HepG2 (cell line): ENCODE measurements at regions not wholly inside any gene's neighbourhood (a gene's known extent, or its start where the extent isn't known, plus 50 kb on each side); places are given as distances from the start of the nearest gene placed in this dataset.

Experiments
- ATAC-seq: fragments of 200-7000 bp; cut with Tn5 transposase; 3 replicates; pipeline ENCODE4 v1.9.1; 2020; ENCODE audit warnings: mild to moderate bottlenecking, moderate library complexity
- BruUV-seq: library from RNA; stranded (reverse); fragments of 400-500 nt; replicated peaks from 2 replicates; lab custom pipeline; 2021; lab: Mats Ljungman, UMichigan
- CTCF ChIA-PET: fragments of 300-600 bp; formaldehyde crosslinking; extraction: SDS; loops from one replicate; lab custom pipeline; 2021; ENCODE audit warnings: low total read pairs, inconsistent platforms, low intra/inter-chr PET ratio; lab: Yijun Ruan, JAX
- POLR2A ChIA-PET: fragments of 350-600 bp; sonication (Branson Sonifier 250); formaldehyde crosslinking; loops from one replicate; lab custom pipeline; 2020; ENCODE audit warnings: antibody characterized with exemption, inconsistent platforms; lab: Yijun Ruan, JAX
- DNase-seq: peaks from one replicate; pipeline ENCODE4 v3.0.0-alpha.2; 2015; ENCODE audit warnings: low spot score
- FAIRE-seq: peaks from 3 replicates; lab custom pipeline; 2011; peaks lifted over from hg19 to GRCh38; lab: Jason Lieb, UNC
- H2AFZ ChIP-seq: one replicate; pipeline ENCODE4 v1.6.1; 2011; ENCODE audit warnings: low read length, inconsistent platforms
- H3K27ac ChIP-seq: fragments of 300-600 bp; 3 replicates; pipeline ENCODE4 v1.8.0; 2011; ENCODE audit warnings: mixed run types, mild to moderate bottlenecking, mixed read lengths, low read length, inconsistent platforms; ENCODE audit not compliant: insufficient read depth; ENCODE audit errors: extremely low read length
- H3K27me3 ChIP-seq, 2 experiments: fragments of 200-600 bp in 1 of 2; 2 replicates in 1 of 2; 3 replicates in 1 of 2; pipeline versions ENCODE4 v1.6.0 to v1.8.0; 2011; ENCODE audit warnings: low read length in 2 of 2, mild to moderate bottlenecking in 2 of 2, moderate library complexity in 2 of 2, inconsistent platforms in 1 of 2; ENCODE audit not compliant: insufficient read depth in 2 of 2, control insufficient read depth in 1 of 2
- H3K36me3 ChIP-seq, 2 experiments: fragments of 200-600 bp in 1 of 2; replicated peaks in 1 of 2; 2 replicates in 1 of 2; 3 replicates in 1 of 2; pipeline versions ENCODE4 v1.5.1 to v1.8.0; 2011; ENCODE audit warnings: low read length in 2 of 2, inconsistent platforms in 1 of 2; ENCODE audit not compliant: insufficient read depth in 2 of 2, control insufficient read depth in 1 of 2
- H3K4me1 ChIP-seq: 2 replicates; pipeline ENCODE4 v1.5.1; 2012; ENCODE audit warnings: low read length, inconsistent platforms; ENCODE audit not compliant: insufficient read depth
- H3K4me2 ChIP-seq: 2 replicates; pipeline ENCODE4 v1.6.0; 2011; ENCODE audit warnings: low read depth, low read length, inconsistent platforms
- H3K4me3 ChIP-seq, 3 experiments: fragments of 200-600 bp in 1 of 3; sonication (generic), shearing (Covaris generic) in 1 of 3; replicated peaks in 1 of 3; 2 replicates each; pipeline ENCODE4 v1.5.1; 2011 to 2016; ENCODE audit warnings: low read length in 3 of 3, inconsistent platforms in 2 of 3, low read depth in 2 of 3, mild to moderate bottlenecking in 2 of 3, control low read depth in 1 of 3, mixed read lengths in 1 of 3; ENCODE audit not compliant: insufficient read depth in 1 of 3
- H3K79me2 ChIP-seq: one replicate; pipeline ENCODE4 v1.6.1; 2011; ENCODE audit warnings: low read length, inconsistent platforms; ENCODE audit not compliant: insufficient read depth
- H3K9ac ChIP-seq: 2 replicates; pipeline ENCODE4 v1.6.0; 2011; ENCODE audit warnings: mild to moderate bottlenecking, low read depth, low read length, inconsistent platforms; ENCODE audit not compliant: insufficient read depth
- H3K9me3 ChIP-seq: 2 replicates; pipeline ENCODE4 v1.5.1; 2012; ENCODE audit warnings: mild to moderate bottlenecking, low read length
- H4K20me1 ChIP-seq: 2 replicates; pipeline ENCODE4 v1.6.0; 2011; ENCODE audit warnings: inconsistent platforms, mild to moderate bottlenecking, low read length, moderate library complexity; ENCODE audit not compliant: insufficient read depth
- FOXA1 ChIP-seq, 2 experiments: fragments of 450-650 bp in 1 of 2; sonication (generic) in 1 of 2; formaldehyde crosslinking in 1 of 2; IDR thresholded peaks; 2 replicates each; pipeline versions ENCODE4 v1.4.0 to v1.6.1; 2016 to 2020; ENCODE audit warnings: missing genetic modification reagents in 1 of 2
- FOXO1 ChIP-seq: sonication (generic); formaldehyde crosslinking; IDR thresholded peaks from 2 replicates; pipeline ENCODE4 v1.4.0; 2020; ENCODE audit warnings: missing genetic modification reagents
- FOXP1 ChIP-seq, 2 experiments: fragments of 450-650 bp in 1 of 2; IDR thresholded peaks; 2 replicates each; pipeline ENCODE4 v1.6.1; 2017 to 2018; ENCODE audit warnings: antibody characterized with exemption in 1 of 2
- GATAD2A ChIP-seq: IDR thresholded peaks from 2 replicates; pipeline ENCODE4 v1.6.1; 2016
- HNF4A ChIP-seq: sonication (generic); formaldehyde crosslinking; IDR thresholded peaks from 2 replicates; pipeline ENCODE4 v1.4.0; 2020; ENCODE audit warnings: missing genetic modification reagents
- MIER3 ChIP-seq: IDR thresholded peaks from 2 replicates; pipeline ENCODE4 v1.6.1; 2016; ENCODE audit warnings: missing compliant biosample characterization, borderline replicate concordance
- RARA ChIP-seq: IDR thresholded peaks from 2 replicates; pipeline ENCODE4 v1.6.1; 2016; ENCODE audit warnings: missing genetic modification reagents, missing compliant biosample characterization
- RFXANK ChIP-seq: IDR thresholded peaks from 2 replicates; pipeline ENCODE4 v1.6.1; 2016
- RXRB ChIP-seq: IDR thresholded peaks from 2 replicates; pipeline ENCODE4 v1.6.1; 2016; ENCODE audit warnings: borderline replicate concordance, missing genetic modification reagents, missing compliant biosample characterization
- SOX13 ChIP-seq, 3 experiments: fragments of 450-650 bp in 1 of 3; sonication (generic) in 1 of 3; formaldehyde crosslinking in 1 of 3; IDR thresholded peaks in 2 of 3; conservative IDR thresholded peaks in 1 of 3; 2 replicates each; pipeline versions ENCODE4 v1.5.0 to v1.6.1; 2016 to 2020; ENCODE audit warnings: antibody characterized with exemption in 1 of 3, mild to moderate bottlenecking in 1 of 3, missing compliant biosample characterization in 1 of 3, missing genetic modification reagents in 1 of 3, moderate library complexity in 1 of 3
- SOX5 ChIP-seq: IDR thresholded peaks from 2 replicates; pipeline ENCODE4 v1.6.1; 2016; ENCODE audit warnings: borderline replicate concordance
- ZMYM4 ChIP-seq: sonication (generic); formaldehyde crosslinking; IDR thresholded peaks from 2 replicates; pipeline ENCODE4 v1.8.1; 2023; ENCODE audit warnings: mild to moderate bottlenecking, missing genetic modification reagents
- ZNF138 ChIP-seq: sonication (generic); formaldehyde crosslinking; IDR thresholded peaks from 2 replicates; pipeline ENCODE4 v1.5.0; 2020; ENCODE audit warnings: mild to moderate bottlenecking, low read depth, missing genetic modification reagents
- in situ Hi-C: cut with HindIII; loops from 2 replicates; pipeline ENCODE4 v1.10.0; 2017; ENCODE audit warnings: low pct_unique_long_range_greater_than_20kb; ENCODE audit not compliant: extremely low pct_ligation_motif_present
- intact Hi-C: fragments of 100-400 bp; cut with micrococcal nuclease; formaldehyde crosslinking; loops from one replicate; pipeline ENCODE4 v1.10.0; 2022; ENCODE audit not compliant: unreplicated experiment
- TF ChIP-seq, protein P1 (sequence below): IDR thresholded peaks from 2 replicates; pipeline ENCODE4 v1.6.1; 2016; ENCODE audit warnings: control low read depth
- TF ChIP-seq, protein P2 (sequence below): IDR thresholded peaks from 2 replicates; pipeline ENCODE4 v1.6.1; 2012; ENCODE audit warnings: low read depth, low read length, improper control_type of control experiment
- TF ChIP-seq, protein P3 (sequence below): sonication (generic); formaldehyde crosslinking; conservative IDR thresholded peaks from 2 replicates; pipeline ENCODE4 v1.4.0; 2020; ENCODE audit warnings: mild to moderate bottlenecking, missing genetic modification reagents, moderate library complexity
- TF ChIP-seq, protein P4 (sequence below): IDR thresholded peaks from 2 replicates; pipeline ENCODE4 v1.6.1; 2016

DNA sequence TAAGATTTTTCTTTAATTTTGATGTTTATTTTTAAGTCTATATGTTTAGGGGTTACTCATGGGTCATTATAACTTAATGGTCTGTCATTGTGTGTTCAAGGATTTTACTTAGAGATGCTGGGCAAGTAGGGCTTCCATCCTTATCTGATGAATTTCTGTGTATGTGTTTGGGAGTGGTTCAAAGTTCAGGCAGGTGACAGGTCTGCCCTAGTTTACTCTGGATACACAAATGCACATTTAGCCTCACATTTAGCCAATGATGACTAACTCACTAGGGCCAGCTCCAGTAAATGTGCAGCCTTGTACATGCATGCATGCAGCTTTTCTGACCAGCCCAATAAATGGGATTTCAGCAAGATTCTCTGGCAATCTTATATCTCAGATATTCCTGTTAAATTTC, 554.1 kb downstream of the SI start:
- H3K79me2 ChIP-seq = no peaks in the 10 kb centered on the region
- DNase-seq (peak; percentile 69), FAIRE-seq (no peak), ATAC-seq (peak; percentile 97)
- POLR2A ChIA-PET = no interaction called here
- H3K4me2 ChIP-seq = no peak overlapping the region
- peaks cover 15% of the 10 kb centered on the region for H3K4me1 ChIP-seq
- in situ Hi-C loops (no loop called here), intact Hi-C loops (no loop called here)
- H3K27me3 ChIP-seq = no peaks in the 10 kb centered on the region
- H3K9ac ChIP-seq = no peak overlapping the region
- H3K36me3 ChIP-seq = no peaks in the 10 kb centered on the region
- H4K20me1 ChIP-seq = no peaks in the 10 kb centered on the region
- no TSS peak for BruUV-seq
- no peak overlapping the region for H3K4me3 ChIP-seq
- no peak overlapping the region for H2AFZ ChIP-seq
- no peak overlapping the region for H3K27ac ChIP-seq
- CTCF ChIA-PET = no interaction called here
- H3K9me3 ChIP-seq = no peaks in the 10 kb centered on the region
- TF ChIP-seq ZNF138 (CRISPR knock-in tag) (no peak), GATAD2A (CRISPR knock-in tag) (peak; percentile 44), FOXO1 (CRISPR knock-in tag) (peak; percentile 42; the same call in 1 of the 2 replicates), RARA (CRISPR knock-in tag) (peak; percentile 83), SOX13 (IDR thresholded peaks at IDR 0.05) (no peak), SOX13 (CRISPR knock-in tag; conservative IDR thresholded peaks at IDR 0.05 in 1 of 2, IDR thresholded peaks at IDR 0.05 in 1 of 2) (peak in 1 of 2 experiments; percentile 34; a peak in 1 of 4 replicates), MIER3 (CRISPR knock-in tag) (peak; percentile 23; the same call in 1 of the 2 replicates), RXRB (CRISPR knock-in tag) (peak; percentile 61; the same call in 1 of the 2 replicates), RFXANK (CRISPR knock-in tag) (no peak), SOX5 (peak; percentile 67; the same call in 1 of the 2 replicates), FOXP1 (IDR thresholded peaks at IDR 0.05) (no peak), FOXP1 (CRISPR knock-in tag; IDR thresholded peaks at IDR 0.05) (peak; percentile 86), FOXA1 (IDR thresholded peaks at IDR 0.05) (no peak), FOXA1 (CRISPR knock-in tag; IDR thresholded peaks at IDR 0.05) (0 out of 2 replicates have a peak, but pooled peaks have one; percentile 6), HNF4A (peak; percentile 80), ZMYM4 (CRISPR knock-in tag) (0 out of 2 replicates have a peak, but pooled peaks have one; percentile 31)
- TF ChIP-seq, protein P1, sequence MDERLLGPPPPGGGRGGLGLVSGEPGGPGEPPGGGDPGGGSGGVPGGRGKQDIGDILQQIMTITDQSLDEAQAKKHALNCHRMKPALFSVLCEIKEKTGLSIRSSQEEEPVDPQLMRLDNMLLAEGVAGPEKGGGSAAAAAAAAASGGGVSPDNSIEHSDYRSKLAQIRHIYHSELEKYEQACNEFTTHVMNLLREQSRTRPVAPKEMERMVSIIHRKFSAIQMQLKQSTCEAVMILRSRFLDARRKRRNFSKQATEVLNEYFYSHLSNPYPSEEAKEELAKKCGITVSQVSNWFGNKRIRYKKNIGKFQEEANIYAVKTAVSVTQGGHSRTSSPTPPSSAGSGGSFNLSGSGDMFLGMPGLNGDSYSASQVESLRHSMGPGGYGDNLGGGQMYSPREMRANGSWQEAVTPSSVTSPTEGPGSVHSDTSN (CRISPR knock-in tag) = no peak
- TF ChIP-seq, protein P2, sequence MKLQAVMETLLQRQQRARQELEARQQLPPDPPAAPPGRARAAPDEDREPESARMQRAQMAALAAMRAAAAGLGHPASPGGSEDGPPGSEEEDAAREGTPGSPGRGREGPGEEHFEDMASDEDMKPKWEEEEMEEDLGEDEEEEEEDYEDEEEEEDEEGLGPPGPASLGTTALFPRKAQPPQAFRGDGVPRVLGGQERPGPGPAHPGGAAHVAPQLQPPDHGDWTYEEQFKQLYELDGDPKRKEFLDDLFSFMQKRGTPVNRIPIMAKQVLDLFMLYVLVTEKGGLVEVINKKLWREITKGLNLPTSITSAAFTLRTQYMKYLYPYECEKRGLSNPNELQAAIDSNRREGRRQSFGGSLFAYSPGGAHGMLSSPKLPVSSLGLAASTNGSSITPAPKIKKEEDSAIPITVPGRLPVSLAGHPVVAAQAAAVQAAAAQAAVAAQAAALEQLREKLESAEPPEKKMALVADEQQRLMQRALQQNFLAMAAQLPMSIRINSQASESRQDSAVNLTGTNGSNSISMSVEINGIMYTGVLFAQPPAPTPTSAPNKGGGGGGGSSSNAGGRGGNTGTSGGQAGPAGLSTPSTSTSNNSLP = peak; percentile 18; the same call in 1 of the 2 replicates
- TF ChIP-seq, protein P3, sequence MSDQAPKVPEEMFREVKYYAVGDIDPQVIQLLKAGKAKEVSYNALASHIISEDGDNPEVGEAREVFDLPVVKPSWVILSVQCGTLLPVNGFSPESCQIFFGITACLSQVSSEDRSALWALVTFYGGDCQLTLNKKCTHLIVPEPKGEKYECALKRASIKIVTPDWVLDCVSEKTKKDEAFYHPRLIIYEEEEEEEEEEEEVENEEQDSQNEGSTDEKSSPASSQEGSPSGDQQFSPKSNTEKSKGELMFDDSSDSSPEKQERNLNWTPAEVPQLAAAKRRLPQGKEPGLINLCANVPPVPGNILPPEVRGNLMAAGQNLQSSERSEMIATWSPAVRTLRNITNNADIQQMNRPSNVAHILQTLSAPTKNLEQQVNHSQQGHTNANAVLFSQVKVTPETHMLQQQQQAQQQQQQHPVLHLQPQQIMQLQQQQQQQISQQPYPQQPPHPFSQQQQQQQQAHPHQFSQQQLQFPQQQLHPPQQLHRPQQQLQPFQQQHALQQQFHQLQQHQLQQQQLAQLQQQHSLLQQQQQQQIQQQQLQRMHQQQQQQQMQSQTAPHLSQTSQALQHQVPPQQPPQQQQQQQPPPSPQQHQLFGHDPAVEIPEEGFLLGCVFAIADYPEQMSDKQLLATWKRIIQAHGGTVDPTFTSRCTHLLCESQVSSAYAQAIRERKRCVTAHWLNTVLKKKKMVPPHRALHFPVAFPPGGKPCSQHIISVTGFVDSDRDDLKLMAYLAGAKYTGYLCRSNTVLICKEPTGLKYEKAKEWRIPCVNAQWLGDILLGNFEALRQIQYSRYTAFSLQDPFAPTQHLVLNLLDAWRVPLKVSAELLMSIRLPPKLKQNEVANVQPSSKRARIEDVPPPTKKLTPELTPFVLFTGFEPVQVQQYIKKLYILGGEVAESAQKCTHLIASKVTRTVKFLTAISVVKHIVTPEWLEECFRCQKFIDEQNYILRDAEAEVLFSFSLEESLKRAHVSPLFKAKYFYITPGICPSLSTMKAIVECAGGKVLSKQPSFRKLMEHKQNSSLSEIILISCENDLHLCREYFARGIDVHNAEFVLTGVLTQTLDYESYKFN = peak; percentile 63
- TF ChIP-seq, protein P4, sequence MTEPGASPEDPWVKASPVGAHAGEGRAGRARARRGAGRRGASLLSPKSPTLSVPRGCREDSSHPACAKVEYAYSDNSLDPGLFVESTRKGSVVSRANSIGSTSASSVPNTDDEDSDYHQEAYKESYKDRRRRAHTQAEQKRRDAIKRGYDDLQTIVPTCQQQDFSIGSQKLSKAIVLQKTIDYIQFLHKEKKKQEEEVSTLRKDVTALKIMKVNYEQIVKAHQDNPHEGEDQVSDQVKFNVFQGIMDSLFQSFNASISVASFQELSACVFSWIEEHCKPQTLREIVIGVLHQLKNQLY = no peak
